H1 (cell line): ENCODE measurements at regions not wholly inside any gene's neighbourhood (a gene's known extent, or its start where the extent isn't known, plus 50 kb on each side); places are given as distances from the start of the nearest gene placed in this dataset.

Experiments
- CTCF ChIA-PET: fragments of 300-600 bp; sonication (Branson Sonifier 250); formaldehyde crosslinking; loops from one replicate; lab custom pipeline; 2021; ENCODE audit not compliant: partially characterized antibody; lab: Charles Lee
- POLR2A ChIA-PET: fragments of 300-600 bp; sonication (Branson Sonifier 250); formaldehyde crosslinking; loops from one replicate; lab custom pipeline; 2021; ENCODE audit warnings: inconsistent platforms; ENCODE audit not compliant: partially characterized antibody; lab: Charles Lee
- DNase-seq, 2 experiments: peaks; one replicate each; pipeline versions ENCODE4 v3.0.0 to v3.0.0-alpha.2; 2010 to 2022; ENCODE audit warnings: low spot score in 2 of 2, low read depth in 1 of 2, mixed read lengths in 1 of 2
- FAIRE-seq: peaks from 2 replicates; lab custom pipeline; 2011; peaks lifted over from hg19 to GRCh38; lab: Jason Lieb, UNC
- H2AFZ ChIP-seq: 2 replicates; pipeline ENCODE4 v1.8.1; 2012; ENCODE audit warnings: low read length, inconsistent platforms
- H2AK5ac ChIP-seq: 2 replicates; pipeline ENCODE4 v1.6.1; 2013; ENCODE audit warnings: low read depth, low read length
- H2BK120ac ChIP-seq: replicated peaks from 2 replicates; pipeline ENCODE3; 2013; ENCODE audit warnings: low read depth, low read length, inconsistent platforms
- H2BK12ac ChIP-seq: 2 replicates; pipeline ENCODE4 v1.6.1; 2013; ENCODE audit warnings: low read depth, low read length
- H2BK15ac ChIP-seq: 2 replicates; pipeline ENCODE4 v1.6.1; 2013; ENCODE audit warnings: low read length
- H2BK20ac ChIP-seq: 2 replicates; pipeline ENCODE4 v1.6.1; 2013; ENCODE audit warnings: low read length
- H2BK5ac ChIP-seq: 2 replicates; pipeline ENCODE4 v1.6.1; 2013; ENCODE audit warnings: low read depth, low read length
- H3K14ac ChIP-seq: 2 replicates; pipeline ENCODE4 v1.6.1; 2013; ENCODE audit warnings: inconsistent platforms; ENCODE audit not compliant: insufficient read length
- H3K18ac ChIP-seq: 2 replicates; pipeline ENCODE4 v1.6.1; 2013; ENCODE audit warnings: low read length; ENCODE audit errors: extremely low read depth
- H3K23ac ChIP-seq: 2 replicates; pipeline ENCODE4 v1.6.1; 2013; ENCODE audit warnings: inconsistent platforms; ENCODE audit not compliant: insufficient read length
- H3K23me2 ChIP-seq: 2 replicates; pipeline ENCODE4 v1.6.1; 2013; ENCODE audit warnings: low read depth, low read length
- H3K27ac ChIP-seq: 2 replicates; pipeline ENCODE4 v1.6.1; 2011; ENCODE audit warnings: low read depth, low read length, inconsistent platforms
- H3K27me3 ChIP-seq, 4 experiments: replicated peaks in 1 of 4; 1 replicate in 1 of 4; 2 replicates in 3 of 4; pipeline versions ENCODE4 v1.6.1 to v1.8.1; 2011 to 2013; ENCODE audit warnings: low read length in 3 of 4, mild to moderate bottlenecking in 3 of 4, inconsistent platforms in 2 of 4, mixed read lengths in 2 of 4, moderate library complexity in 1 of 4; ENCODE audit not compliant: control insufficient read depth in 3 of 4, insufficient read depth in 3 of 4; ENCODE audit errors: extremely low read depth in 1 of 4
- H3K36me3 ChIP-seq, 4 experiments: 2 replicates each; pipeline versions ENCODE4 v1.6.1 to v1.8.1; 2011 to 2013; ENCODE audit warnings: mild to moderate bottlenecking in 4 of 4, low read length in 3 of 4, moderate library complexity in 2 of 4, control low read depth in 1 of 4, inconsistent platforms in 1 of 4; ENCODE audit not compliant: insufficient read depth in 4 of 4, control insufficient read depth in 2 of 4
- H3K4ac ChIP-seq: replicated peaks from 2 replicates; pipeline ENCODE3; 2013; ENCODE audit warnings: low read length, low read depth, mixed read lengths, inconsistent platforms; ENCODE audit not compliant: insufficient read length
- H3K4me1 ChIP-seq, 4 experiments: replicated peaks in 1 of 4; 1 replicate in 1 of 4; 2 replicates in 3 of 4; pipeline versions ENCODE4 v1.6.1 to v1.8.1; 2011 to 2013; ENCODE audit warnings: low read length in 3 of 4, inconsistent platforms in 2 of 4, mixed read lengths in 1 of 4; ENCODE audit not compliant: insufficient read depth in 4 of 4, control insufficient read depth in 3 of 4
- H3K4me2 ChIP-seq, 2 experiments: 2 replicates each; pipeline versions ENCODE4 v1.6.1 to v1.8.1; 2011 to 2013; ENCODE audit warnings: low read depth in 2 of 2, low read length in 2 of 2, control low read depth in 1 of 2, inconsistent platforms in 1 of 2, mild to moderate bottlenecking in 1 of 2; ENCODE audit not compliant: insufficient read depth in 1 of 2
- H3K4me3 ChIP-seq, 4 experiments: fragments of 200-600, 300-600 bp in 1 of 4; sonication (generic), shearing (Covaris generic), sonication (Bioruptor Twin) in 1 of 4; 2 replicates each; pipeline versions ENCODE4 v1.5.1 to v1.8.1; 2011 to 2016; ENCODE audit warnings: low read length in 4 of 4, low read depth in 3 of 4, control low read depth in 2 of 4, inconsistent platforms in 2 of 4, mild to moderate bottlenecking in 2 of 4, mixed read lengths in 1 of 4, moderate library complexity in 1 of 4; ENCODE audit not compliant: insufficient read depth in 2 of 4; ENCODE audit errors: extremely low read depth in 1 of 4
- H3K56ac ChIP-seq: replicated peaks from 2 replicates; pipeline ENCODE3; 2013; ENCODE audit warnings: low read depth, mild to moderate bottlenecking, mixed read lengths, low read length, inconsistent platforms; ENCODE audit not compliant: insufficient read length
- H3K79me1 ChIP-seq: 2 replicates; pipeline ENCODE4 v1.6.1; 2013; ENCODE audit warnings: low read depth, low read length, control low read depth
- H3K79me2 ChIP-seq, 2 experiments: 2 replicates each; pipeline versions ENCODE4 v1.6.1 to v1.8.1; 2012 to 2013; ENCODE audit warnings: low read length in 2 of 2, mild to moderate bottlenecking in 2 of 2, inconsistent platforms in 1 of 2; ENCODE audit not compliant: insufficient read depth in 2 of 2, control insufficient read depth in 1 of 2
- H3K9ac ChIP-seq, 4 experiments: replicated peaks in 1 of 4; 1 replicate in 1 of 4; 2 replicates in 3 of 4; pipeline versions ENCODE4 v1.6.1 to v1.8.1; 2011 to 2013; ENCODE audit warnings: low read depth in 3 of 4, low read length in 3 of 4, control low read depth in 2 of 4, mild to moderate bottlenecking in 2 of 4, moderate library complexity in 2 of 4, inconsistent platforms in 1 of 4; ENCODE audit errors: extremely low read depth in 1 of 4
- H3K9me3 ChIP-seq, 2 experiments: 2 replicates each; pipeline versions ENCODE4 v1.6.1 to v1.8.1; 2012 to 2013; ENCODE audit warnings: mild to moderate bottlenecking in 2 of 2, moderate library complexity in 2 of 2, control low read depth in 1 of 2, inconsistent platforms in 1 of 2, low read depth in 1 of 2, low read length in 1 of 2, mixed read lengths in 1 of 2; ENCODE audit not compliant: insufficient read depth in 2 of 2
- H4K20me1 ChIP-seq, 2 experiments: replicated peaks in 1 of 2; 2 replicates each; pipeline versions ENCODE3 to v1.8.1; 2011 to 2013; ENCODE audit warnings: inconsistent platforms in 2 of 2, low read length in 2 of 2, mild to moderate bottlenecking in 1 of 2; ENCODE audit not compliant: insufficient read depth in 2 of 2, control insufficient read depth in 1 of 2
- H4K5ac ChIP-seq: 2 replicates; pipeline ENCODE4 v1.6.1; 2013; ENCODE audit warnings: low read length, low read depth, mixed read lengths, inconsistent platforms; ENCODE audit not compliant: insufficient read length
- H4K8ac ChIP-seq: 2 replicates; pipeline ENCODE4 v1.8.0; 2013; ENCODE audit warnings: mild to moderate bottlenecking, moderate library complexity, low read length, inconsistent platforms; ENCODE audit not compliant: insufficient read depth; ENCODE audit errors: extremely low read depth
- H4K91ac ChIP-seq: replicated peaks from 2 replicates; pipeline ENCODE3; 2013; ENCODE audit warnings: low read length, mixed read lengths, inconsistent platforms; ENCODE audit not compliant: insufficient read length
- ATF2 ChIP-seq: IDR thresholded peaks from 2 replicates; pipeline ENCODE4 v1.6.1; 2012; ENCODE audit warnings: low read length, inconsistent platforms
- CBX5 ChIP-seq: fragments of 300-800, 300-1000 bp; sonication (generic); IDR thresholded peaks from 2 replicates; pipeline ENCODE4 v1.7.1; 2016; ENCODE audit warnings: antibody characterized with exemption, low read length, low read depth
- CEBPB ChIP-seq: IDR thresholded peaks from 2 replicates; pipeline ENCODE4 v1.6.1; 2012; ENCODE audit warnings: low read depth, low read length
- JUN ChIP-seq: IDR thresholded peaks from 2 replicates; pipeline ENCODE4 v1.6.1; 2011; ENCODE audit warnings: low read depth, mild to moderate bottlenecking, improper control_type of control experiment, low read length
- NANOG ChIP-seq: IDR thresholded peaks from 2 replicates; pipeline ENCODE4 v1.6.1; 2011; ENCODE audit warnings: low read length, low read depth, mild to moderate bottlenecking, inconsistent platforms; ENCODE audit not compliant: insufficient read depth, poor library complexity, severe bottlenecking
- RFX5 ChIP-seq: IDR thresholded peaks from 2 replicates; pipeline ENCODE4 v1.6.1; 2011; ENCODE audit warnings: low read depth, low read length, improper control_type of control experiment, borderline replicate concordance
- SP2 ChIP-seq: IDR thresholded peaks from 2 replicates; pipeline ENCODE4 v1.6.1; 2012; ENCODE audit warnings: mild to moderate bottlenecking, low read length, inconsistent platforms
- SUZ12 ChIP-seq: fragments of 200-600 bp; sonication (generic); IDR thresholded peaks from 2 replicates; pipeline ENCODE4 v1.6.1; 2012; ENCODE audit warnings: mild to moderate bottlenecking, inconsistent platforms, low read length, moderate library complexity, mixed read lengths
- USF2 ChIP-seq: IDR thresholded peaks from 2 replicates; pipeline ENCODE4 v1.6.1; 2011; ENCODE audit warnings: low read length, improper control_type of control experiment
- WGBS, 2 experiments: shearing (Covaris generic) in 1 of 2; methylation state at CpG; one replicate each; pipeline versions ENCODE4 v1.1.6 to v1.1.7; 2013 to 2015; ENCODE audit warnings: low lambda C conversion rate in 2 of 2, mixed read lengths in 2 of 2, inconsistent platforms in 1 of 2, low coverage in 1 of 2, missing lambda C conversion rate in 1 of 2; ENCODE audit not compliant: insufficient replicate concordance in 2 of 2, insufficient coverage in 1 of 2, insufficient read length in 1 of 2; ENCODE audit errors: extremely low coverage in 1 of 2, missing lambda C conversion rate in 1 of 2; 5-methylcytosine and 5-hydroxymethylcytosine counted together

GRCh38 chr12:22130671-22131070 is 84.7 kb downstream of the CMAS start:
- Histone ChIP-seq H3K36me3 (no peaks in the 10 kb centered on the region), H3K23ac (no peak overlapping the region), H3K9ac (no peak overlapping the region), H4K20me1 (no peaks in the 10 kb centered on the region), H4K8ac (no peak overlapping the region), H3K4ac (no peak overlapping the region), H2BK20ac (no peak overlapping the region), H3K14ac (no peak overlapping the region), H3K56ac (no peak overlapping the region), H3K4me1 (no peaks in the 10 kb centered on the region), H2BK15ac (no peak overlapping the region), H3K4me2 (no peak overlapping the region), H3K79me2 (no peaks in the 10 kb centered on the region), H2BK120ac (no peak overlapping the region), H3K9me3 (peaks cover 3% of the 10 kb centered on the region in 2 experiments; a peak in 1 of 4 replicates), H3K4me3 (no peak overlapping the region), H2BK5ac (no peak overlapping the region), H3K27ac (no peak overlapping the region), H2AK5ac (no peak overlapping the region), H3K18ac (no peak overlapping the region), H4K91ac (no peak overlapping the region), H4K5ac (no peak overlapping the region), H3K79me1 (no peaks in the 10 kb centered on the region), H2AFZ (peak overlapping the region; percentile 68; the same call in 1 of the 2 replicates), H3K23me2 (no peaks in the 10 kb centered on the region), H3K27me3 (no peaks in the 10 kb centered on the region; a peak in 1 of 7 replicates), H2BK12ac (no peak overlapping the region)
- DNase-seq (no peak), FAIRE-seq (no peak)
- 92% methylated on average over 3 of the region's 3 CpGs; no CpG with 5 or more reads in 1 of the 2 experiments for WGBS, 2 experiments
- CTCF ChIA-PET: interaction anchor here (0.6 to 1.6 kb wide), 4 partner anchors 10 to 205 kb away, joined by 3 to 4 read pairs (median 3); no protein-coding TSS in a partner anchor
- POLR2A ChIA-PET: interaction anchor here (0.7 kb wide), 1 partner anchor 230 kb away, joined by 3 read pairs; no protein-coding TSS in a partner anchor
- TF ChIP-seq CBX5 (no peak), RFX5 (no peak), USF2 (no peak), SUZ12 (no peak), SP2 (no peak), JUN (no peak), CEBPB (no peak), NANOG (no peak), ATF2 (no peak)
